ENCODE measurements at regions not wholly inside any gene's neighbourhood (a gene's known extent, or its start where the extent isn't known, plus 50 kb on each side); places are given as distances from the start of the nearest gene placed in this dataset.
"Not testable (repeated sequence)": the region's sequence is repeated elsewhere in the genome, so short reads cannot be mapped to it uniquely, and the experiment has no call there.

DNA sequence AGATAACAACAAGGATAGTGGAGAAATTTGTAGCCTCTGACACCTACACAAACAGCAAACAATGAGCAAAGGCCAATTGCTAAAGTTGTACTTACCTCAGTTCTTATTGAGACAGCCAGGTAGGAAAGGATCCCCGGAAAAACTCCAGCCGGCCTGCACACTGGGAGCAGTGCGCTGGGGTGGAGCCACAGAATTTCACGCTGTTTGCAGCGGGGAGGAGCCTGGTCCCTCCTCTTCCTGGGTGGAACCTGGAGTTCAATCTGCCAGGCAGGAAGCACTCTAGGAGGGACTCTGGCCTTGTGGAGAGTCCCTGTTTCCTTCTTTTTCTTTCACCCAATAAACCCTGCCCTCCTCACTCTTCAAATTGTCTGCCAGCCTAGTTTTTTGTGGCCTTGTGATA, 382.6 kb upstream of the TGIF2LX start:
- not testable (repeated sequence) for DNase-seq

DNA sequence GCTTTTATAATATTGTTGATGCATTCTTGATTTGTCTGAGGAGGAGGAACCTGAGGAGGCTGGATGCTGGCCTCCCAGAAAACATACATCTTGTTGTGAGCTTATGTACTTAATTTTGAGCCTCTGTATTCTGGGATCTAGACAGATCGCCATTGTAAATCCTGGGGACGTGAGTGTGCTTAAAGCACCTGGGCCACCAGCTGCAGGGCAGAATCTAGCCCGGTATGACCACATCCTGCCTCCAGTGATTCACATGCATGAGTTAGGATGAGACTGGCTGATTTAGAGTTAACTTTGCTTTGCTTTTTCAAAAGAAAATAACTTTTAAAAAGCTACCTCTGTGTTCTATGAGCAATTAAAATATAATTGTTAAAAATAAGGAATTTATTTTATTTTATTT, 364.6 kb upstream of the TGIF2LX start:
- not testable (repeated sequence) for DNase-seq

DNA sequence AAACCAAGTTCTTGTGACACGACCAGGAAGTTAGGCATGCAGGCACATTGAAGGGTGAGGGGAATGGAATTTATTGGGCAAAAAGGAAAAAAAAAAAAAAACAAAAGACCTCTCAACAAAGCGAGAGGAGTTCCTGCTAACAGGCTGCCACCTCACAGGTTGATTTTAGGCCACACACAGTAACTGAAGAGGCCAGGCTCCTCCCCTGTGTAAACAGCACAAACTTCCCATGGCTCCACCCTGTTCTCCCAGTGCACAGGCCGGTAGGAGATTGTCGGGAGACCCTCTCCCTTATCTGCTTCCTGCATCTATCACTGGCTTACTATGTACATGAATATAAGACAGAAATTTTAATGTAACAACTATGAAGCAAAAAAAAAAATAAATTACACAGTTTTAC, 359.6 kb upstream of the TGIF2LX start:
- not testable (repeated sequence) for DNase-seq

DNA sequence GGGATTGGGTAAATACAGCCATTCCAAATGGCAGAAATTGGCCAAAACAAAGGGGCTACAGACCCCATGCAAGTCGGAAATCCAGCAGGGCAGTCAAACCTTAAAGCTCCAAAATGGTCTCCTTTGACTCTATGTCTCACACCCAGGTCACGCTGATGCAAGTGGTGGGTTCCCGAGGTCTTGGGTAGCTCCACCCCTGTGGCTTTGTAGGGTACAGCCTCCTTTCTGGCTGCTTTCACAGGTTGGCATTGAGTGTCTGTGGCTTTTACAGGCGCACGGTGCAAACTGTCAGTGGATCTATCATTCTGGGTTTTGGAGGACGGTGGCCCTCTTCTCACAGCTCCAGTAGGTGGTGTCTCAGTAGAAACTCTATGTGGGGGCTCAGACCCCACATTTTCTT, 358.6 kb upstream of the TGIF2LX start:
- not testable (repeated sequence) for DNase-seq

DNA sequence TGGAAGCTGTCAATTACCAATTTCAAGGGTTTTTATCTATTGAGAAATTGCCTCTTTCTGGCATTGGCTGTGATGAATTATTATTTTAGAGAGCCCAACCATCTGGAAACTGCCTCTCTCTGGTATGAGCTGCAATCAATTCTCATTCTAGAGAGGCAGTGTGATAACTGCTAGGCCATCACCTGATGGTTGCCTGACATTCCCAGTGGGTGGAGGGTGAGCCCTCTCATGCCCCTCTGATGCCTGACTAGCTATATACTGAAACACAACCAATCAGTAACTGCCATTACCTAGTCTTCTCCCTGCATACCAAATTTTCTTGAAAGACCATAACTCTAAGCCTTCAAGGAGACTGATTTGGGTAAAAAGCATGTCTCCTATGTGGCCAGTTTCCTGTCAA, 353.9 kb upstream of the TGIF2LX start:
- DNase-seq, result not testable (repeated sequence)

DNA sequence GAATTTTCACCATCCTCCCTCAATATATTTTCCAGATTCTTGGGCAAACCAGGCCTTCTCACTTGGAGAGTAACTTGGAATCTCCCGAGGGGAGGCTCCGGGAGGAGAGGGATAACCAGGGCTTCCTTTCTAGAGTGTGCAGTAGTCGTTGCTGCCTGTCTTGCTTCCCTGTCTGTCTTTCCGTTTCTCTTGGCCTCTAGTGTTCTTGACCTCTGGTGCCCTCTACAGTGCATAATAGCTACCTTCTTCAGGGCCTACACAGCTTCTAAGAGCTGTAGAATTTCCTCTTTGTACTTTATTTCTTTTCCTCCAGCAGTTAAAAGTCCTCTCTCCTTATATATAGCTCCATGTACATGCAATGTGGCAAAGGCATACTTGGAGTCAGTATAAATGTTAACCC, 339.8 kb upstream of the TGIF2LX start:
- DNase-seq, result not testable (repeated sequence)

DNA sequence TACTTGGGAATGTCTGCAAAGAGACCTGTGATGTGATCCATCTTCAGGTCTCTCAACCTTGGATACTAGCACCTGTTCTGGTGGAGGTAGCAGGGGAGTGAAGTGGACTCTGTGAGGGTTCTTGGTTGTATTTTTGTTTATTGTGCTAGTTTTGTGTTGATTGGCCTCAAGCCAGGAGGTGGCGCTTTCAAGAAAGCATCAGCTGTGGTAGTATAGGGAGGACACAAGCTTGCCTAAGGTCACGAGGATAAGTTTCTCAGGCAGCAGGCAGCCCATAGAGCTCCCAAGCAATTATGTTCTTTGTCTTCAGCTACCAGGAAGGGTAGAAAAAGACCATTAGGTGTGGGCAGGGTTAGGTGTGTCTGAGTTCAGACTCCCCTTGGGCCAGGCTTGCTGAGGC, 289.9 kb upstream of the TGIF2LX start:
- not testable (repeated sequence) for DNase-seq

DNA sequence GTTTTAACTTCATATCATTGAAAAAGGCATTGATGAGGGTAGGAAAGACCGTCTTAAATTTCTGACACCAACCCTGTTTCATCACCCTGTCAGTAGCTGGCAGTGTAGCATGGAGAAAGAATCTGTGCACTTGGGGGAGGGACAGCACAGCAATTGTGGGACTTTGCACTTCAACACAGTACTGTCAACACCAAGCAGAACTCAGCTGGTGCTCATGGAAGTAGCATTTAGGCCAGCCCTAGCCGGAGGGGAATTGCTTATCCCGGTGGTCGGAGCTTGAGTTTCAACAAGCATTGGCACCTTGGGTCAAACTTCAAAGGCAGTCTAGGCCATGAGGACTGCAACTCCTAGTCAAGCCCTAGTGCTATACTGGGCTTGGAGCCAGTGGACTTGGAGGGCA, 285.8 kb upstream of the TGIF2LX start:
- not testable (repeated sequence) for DNase-seq

DNA sequence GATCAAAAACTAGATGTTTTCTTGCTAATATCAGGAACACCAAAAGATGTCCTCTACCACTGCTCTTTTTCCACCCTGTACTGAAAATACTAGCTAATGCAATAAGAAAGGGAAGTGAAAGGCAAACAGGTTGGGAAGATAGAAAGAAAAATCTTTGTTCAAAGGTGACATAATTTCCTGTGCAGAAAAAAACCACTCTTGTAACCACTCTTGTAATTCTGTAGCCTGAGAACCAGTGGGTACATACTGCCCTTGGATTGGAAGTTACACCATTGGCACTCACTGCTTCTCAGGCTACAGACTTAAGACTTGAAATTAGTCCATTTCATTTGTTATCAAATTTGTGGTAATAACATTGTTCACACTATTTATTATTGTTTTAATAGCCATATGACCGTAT, 263.0 kb upstream of the TGIF2LX start:
- not testable (repeated sequence) for DNase-seq

DNA sequence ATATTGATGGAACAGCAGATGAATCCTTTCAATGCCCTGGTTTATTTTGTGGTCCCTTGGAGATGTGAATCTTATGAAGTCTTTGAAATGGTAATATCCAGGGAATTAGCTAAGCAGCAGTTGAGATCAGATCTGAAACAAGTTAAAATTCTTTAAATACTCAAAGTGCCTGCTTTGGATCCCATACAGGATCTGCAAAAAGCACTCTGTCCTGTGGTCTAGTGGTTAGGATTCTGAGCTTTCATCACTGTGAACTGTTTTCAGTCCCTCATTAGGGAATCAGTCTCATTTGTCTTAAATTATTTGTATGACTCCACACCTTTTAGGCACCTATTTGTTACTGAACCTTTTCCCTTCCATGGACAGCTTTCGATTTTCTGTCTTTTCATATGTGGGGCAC, 215.2 kb upstream of the TGIF2LX start:
- DNase-seq, result not testable (repeated sequence)

DNA sequence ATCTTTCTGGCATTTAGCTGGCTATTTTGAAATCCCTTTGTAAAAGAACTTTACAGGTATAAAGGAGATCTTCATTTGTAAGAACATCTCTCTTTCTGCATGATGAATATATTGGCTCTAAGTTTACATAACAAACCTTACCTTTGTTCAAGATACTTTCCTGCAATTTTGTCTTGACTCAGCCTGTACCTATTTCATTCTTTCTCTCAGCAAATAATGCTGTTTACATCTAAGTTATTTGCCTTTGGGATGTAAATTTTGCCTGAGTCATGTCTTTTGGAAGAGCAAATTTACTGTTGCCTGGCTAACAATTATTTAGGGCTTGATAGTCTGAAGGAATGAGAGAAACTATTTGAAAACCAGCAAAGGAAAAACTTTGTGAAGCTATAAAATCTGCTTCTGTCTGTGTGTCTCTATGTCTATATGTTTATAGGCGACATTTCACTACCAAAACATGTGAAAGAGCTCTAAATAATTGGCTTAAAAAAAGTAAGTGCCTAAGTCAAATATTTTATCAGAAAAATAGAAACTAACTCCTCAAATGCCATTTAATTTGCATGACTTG, 214.3 kb upstream of the TGIF2LX start:
- not testable (repeated sequence) for DNase-seq

DNA sequence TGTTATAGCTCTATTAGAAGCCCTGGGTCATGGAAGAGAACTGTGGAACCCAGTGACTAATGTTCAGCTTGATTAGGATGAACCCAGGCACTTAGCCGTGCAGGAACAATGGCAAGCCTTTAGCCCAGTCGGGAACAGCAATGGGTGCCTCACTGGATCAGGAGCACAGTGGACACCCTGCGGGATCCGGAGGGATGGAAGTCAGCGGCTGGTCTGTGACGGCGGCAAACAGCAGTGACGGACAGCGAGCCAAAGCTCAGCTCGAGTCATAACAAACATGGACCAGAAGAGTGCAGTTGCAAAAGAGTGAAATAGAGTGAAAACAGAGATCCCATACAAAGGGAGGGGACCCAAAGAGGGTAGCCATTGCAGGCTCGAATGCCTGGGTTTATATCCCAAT, 187.3 kb upstream of the TGIF2LX start:
- not testable (repeated sequence) for DNase-seq

DNA sequence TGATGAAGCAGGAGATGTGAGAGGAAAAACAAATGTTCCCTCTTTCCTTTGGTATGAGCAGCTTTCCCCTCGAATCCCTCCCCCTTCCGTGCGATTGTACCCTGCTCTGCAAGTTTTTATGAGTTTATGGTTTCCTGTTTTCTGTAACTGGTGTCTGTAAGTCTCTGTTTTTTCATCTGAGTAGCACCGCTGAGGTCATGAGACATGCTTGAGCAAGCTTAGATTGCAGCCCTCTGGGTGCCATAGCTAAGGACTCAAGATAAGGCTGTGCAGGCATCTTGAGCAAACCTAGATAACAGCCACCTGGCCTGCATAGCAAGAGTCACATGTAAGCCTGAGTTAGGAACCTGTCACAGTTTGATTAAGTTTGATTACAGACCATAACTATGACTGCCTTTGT, 165.2 kb upstream of the TGIF2LX start:
- DNase-seq, result not testable (repeated sequence)

DNA sequence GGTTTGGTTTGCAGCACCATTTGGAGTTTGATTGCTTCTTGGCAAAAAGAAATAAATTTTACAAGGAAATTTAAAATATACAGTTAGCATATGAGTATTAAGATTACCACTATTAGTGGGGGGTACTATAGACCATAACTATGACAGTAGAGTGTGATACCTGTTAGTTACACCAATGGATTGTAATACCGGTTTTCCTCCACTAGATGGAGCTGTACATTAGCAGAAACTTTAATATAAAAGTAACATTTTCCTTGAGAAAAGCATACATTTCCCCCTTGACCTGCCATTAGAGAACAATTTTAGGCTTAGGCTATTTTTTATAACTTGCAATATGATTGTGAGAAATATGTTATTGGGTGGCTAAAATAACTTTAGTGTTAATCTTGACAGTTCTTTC, 163.9 kb upstream of the TGIF2LX start:
- peak; percentile 7 for DNase-seq

DNA sequence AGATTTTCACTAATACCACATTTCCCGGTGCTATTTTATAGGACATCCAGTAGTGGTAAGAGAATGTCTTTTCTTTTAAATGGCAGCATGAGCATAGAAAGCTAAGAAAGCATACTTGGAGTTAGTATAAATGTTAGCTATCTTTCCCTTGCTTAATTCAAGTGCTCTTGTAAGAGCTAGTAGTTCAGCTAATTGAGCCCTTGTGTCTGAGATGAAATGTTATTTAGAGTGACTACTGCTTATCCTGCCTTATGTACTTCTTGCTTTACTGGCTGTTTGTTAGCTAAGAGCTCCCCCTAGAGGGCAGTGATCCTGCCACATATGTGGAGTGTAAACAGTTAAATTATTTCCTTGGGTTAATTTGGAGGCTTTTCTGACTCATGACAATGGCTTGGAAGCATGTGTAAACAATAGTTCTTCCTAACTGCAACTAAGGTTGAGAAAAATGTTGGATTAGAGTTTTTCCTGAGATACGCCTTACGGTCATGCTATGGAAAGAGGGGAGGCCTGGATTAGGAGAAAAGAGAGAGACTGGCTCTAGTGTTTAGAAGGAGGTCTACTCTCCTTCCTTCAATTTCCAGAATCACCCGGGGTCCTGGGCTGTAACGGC, 162.5 kb upstream of the TGIF2LX start:
- DNase-seq, result not testable (repeated sequence)

DNA sequence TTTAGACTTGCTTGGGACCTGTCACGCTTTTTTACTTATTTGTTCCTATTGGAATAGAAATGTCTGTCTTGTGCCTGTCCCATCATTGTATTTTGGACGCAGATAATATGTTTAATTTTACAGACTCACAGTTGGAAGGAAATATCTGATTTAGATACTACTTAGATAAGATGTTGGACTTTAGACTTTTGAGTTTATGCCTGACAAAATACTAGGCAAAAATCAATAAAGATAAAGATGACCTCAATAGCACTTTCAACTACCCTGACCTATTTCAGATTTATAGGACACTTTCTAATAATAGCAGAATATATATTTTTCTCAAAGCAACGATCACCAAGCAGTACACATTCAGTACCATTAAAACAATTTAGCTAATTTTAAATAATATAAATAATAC, 150.1 kb upstream of the TGIF2LX start:
- not testable (repeated sequence) for DNase-seq

DNA sequence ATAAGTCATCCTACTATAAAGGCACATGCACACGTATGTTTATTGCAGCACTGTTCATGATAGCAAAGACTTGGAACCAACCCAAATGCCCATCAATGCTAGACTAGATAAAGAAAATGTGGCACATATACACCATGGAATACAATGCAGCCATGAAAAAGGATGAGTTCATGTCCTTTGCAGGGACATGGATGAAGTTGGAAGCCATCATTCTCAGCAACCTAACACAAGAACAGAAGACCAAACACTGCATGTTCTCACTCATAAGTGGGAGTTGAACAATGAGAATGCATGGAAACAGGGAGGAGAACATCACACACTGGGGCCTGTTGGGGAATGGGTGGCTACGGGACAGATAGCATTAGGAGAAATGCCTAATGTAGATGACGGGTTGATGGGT, 110.3 kb upstream of the TGIF2LX start:
- DNase-seq, result not testable (repeated sequence)

DNA sequence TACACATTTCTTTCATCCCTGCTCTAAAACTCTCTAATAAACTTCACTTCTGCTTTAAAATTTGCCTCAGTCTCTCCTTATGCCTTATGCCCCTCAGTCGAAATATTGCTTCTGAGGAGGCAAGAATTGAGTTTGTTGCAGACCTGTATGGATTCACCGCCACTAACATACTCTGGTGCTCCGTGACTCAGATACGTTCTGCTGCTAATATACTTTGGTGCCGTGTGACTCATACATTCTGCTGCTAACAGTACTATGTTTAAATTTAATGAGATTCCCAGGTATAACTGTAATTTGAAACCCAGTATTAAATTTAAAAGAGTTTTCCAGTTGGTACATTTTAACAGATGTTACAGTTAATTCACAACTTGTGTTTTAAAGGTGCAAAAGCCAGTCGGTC, 82.0 kb upstream of the TGIF2LX start:
- DNase-seq, result not testable (repeated sequence)

DNA sequence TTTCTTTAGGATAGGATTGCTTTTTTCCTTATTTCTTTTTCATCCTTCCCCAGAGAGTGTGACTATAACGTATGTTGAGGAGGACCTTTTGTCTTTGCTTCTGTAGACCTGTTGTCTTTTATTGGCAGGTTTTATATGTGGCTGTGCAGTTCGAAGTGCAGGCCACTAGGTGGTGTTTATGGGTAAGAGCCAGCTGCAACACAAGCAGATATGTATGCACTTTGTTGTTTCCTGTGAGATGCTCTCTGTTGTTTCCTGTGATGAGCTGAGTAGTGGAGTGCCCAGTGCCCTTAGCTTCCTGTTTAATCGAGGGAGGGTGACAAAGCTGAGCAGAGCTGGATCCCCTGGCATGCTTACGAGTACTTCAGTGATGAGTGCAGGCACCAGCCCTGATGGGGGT, 50.0 kb upstream of the TGIF2LX start:
- not testable (repeated sequence) for DNase-seq

Measured in NCI-H69 (cell line).